ENCODE measurements at regions not wholly inside any gene's neighbourhood (a gene's known extent, or its start where the extent isn't known, plus 50 kb on each side); places are given as distances from the start of the nearest gene placed in this dataset.
"Not testable (repeated sequence)": the region's sequence is repeated elsewhere in the genome, so short reads cannot be mapped to it uniquely, and the experiment has no call there.

GRCh38 chr3:162984746-162985145 lies 1488.1 kb downstream of the OTOL1 start:
- no peak for TF ChIP-seq CTCF (conservative IDR thresholded peaks at IDR 0.05; ENCODE audit: low read depth, low read length)
- TF ChIP-seq EZH2 (IDR thresholded peaks at IDR 0.05; ENCODE audit: borderline replicate concordance, low read depth, low read length, poor library complexity, severe bottlenecking) = no peak
- no peaks in the 10 kb centered on the region for H3K36me3 ChIP-seq (ENCODE audit: insufficient read depth, low read length, poor library complexity, severe bottlenecking)
- no peaks in the 10 kb centered on the region for H3K9me3 ChIP-seq (ENCODE audit: low read depth, low read length, poor library complexity, severe bottlenecking)
- POLR2A ChIA-PET (ENCODE audit: low non-redundant PET) = no interaction called here
- DNase-seq (ENCODE audit: low spot score) = peak; percentile 14
- no peaks in the 10 kb centered on the region for H3K27me3 ChIP-seq (replicated peaks; ENCODE audit: insufficient read depth, low read depth, low read length, poor library complexity)
- intact Hi-C loops (cut with micrococcal nuclease; ENCODE audit: unreplicated experiment) = no loop called here
- CTCF ChIA-PET = interaction anchor here (0.6 kb wide), 1 partner anchor 717 kb away, joined by 3 read pairs; no protein-coding TSS in a partner anchor
- BruUV-seq (replicated peaks) = no TSS peak
- no peak overlapping the region for H3K4me3 ChIP-seq (ENCODE audit: low read depth, low read length, poor library complexity, severe bottlenecking)
- no peak overlapping the region for H3K27ac ChIP-seq (ENCODE audit: low read depth, low read length, poor library complexity, severe bottlenecking)
- H3K4me1 ChIP-seq (ENCODE audit: insufficient read depth, low read length, poor library complexity, severe bottlenecking) = no peaks in the 10 kb centered on the region

DNA sequence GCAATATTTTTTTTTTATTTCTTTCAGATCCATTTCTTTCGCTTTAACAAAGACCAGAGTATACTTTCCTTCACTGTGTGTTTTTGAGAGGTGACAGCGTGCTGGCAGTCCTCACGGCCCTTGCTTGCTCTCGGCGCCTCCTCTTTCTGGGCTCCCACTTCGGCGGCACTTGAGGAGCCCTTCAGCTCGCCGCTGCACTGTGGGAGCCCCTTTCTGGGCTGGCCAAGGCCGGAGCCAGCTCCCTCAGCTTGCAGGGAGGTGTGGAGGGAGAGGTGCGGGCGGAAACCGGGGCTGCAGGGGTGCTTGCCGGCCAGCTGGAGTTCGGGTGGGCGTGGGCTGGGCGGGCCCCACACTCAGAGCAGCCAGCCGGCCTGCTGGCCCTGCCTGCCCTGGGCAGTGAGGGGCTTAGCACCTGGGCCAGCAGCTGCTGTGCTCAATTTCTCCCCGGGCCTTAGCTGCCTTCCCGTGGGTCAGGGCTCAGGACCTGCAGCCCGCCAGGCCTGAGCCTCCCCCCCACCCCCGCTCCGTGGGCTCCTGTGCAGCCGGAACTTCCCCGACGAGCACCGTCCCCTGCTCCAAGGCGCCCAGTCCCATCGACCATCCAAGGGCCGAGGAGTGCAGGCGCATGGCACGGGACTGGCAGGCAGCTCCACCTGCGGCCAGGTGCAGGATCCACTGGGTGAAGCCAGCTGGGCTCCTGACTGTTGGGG lies 1490.6 kb downstream of the OTOL1 start:
- CTCF ChIA-PET; POLR2A ChIA-PET (ENCODE audit: low non-redundant PET); H3K4me3 ChIP-seq (ENCODE audit: low read depth, low read length, poor library complexity, severe bottlenecking); H3K27me3 ChIP-seq (replicated peaks; ENCODE audit: insufficient read depth, low read depth, low read length, poor library complexity); DNase-seq (ENCODE audit: low spot score); H3K4me1 ChIP-seq (ENCODE audit: insufficient read depth, low read length, poor library complexity, severe bottlenecking); H3K9me3 ChIP-seq (ENCODE audit: low read depth, low read length, poor library complexity, severe bottlenecking); H3K36me3 ChIP-seq (ENCODE audit: insufficient read depth, low read length, poor library complexity, severe bottlenecking); H3K27ac ChIP-seq (ENCODE audit: low read depth, low read length, poor library complexity, severe bottlenecking); intact Hi-C loops (cut with micrococcal nuclease; ENCODE audit: unreplicated experiment); BruUV-seq (replicated peaks): not testable (repeated sequence)

- H3K36me3 ChIP-seq (ENCODE audit: insufficient read depth, low read length, poor library complexity, severe bottlenecking) = no peaks in the 10 kb centered on the region
- ChIA-PET POLR2A (ENCODE audit: low non-redundant PET) (no interaction called here), CTCF (no interaction called here)
- no peak for DNase-seq (ENCODE audit: low spot score)
- no peaks in the 10 kb centered on the region for H3K4me1 ChIP-seq (ENCODE audit: insufficient read depth, low read length, poor library complexity, severe bottlenecking)
- no peaks in the 10 kb centered on the region for H3K27me3 ChIP-seq (replicated peaks; ENCODE audit: insufficient read depth, low read depth, low read length, poor library complexity)
- H3K4me3 ChIP-seq (ENCODE audit: low read depth, low read length, poor library complexity, severe bottlenecking) = no peak overlapping the region
- peaks cover 12% of the 10 kb centered on the region for H3K9me3 ChIP-seq (ENCODE audit: low read depth, low read length, poor library complexity, severe bottlenecking)
- TF ChIP-seq EZH2 (IDR thresholded peaks at IDR 0.05; ENCODE audit: borderline replicate concordance, low read depth, low read length, poor library complexity, severe bottlenecking) (no peak), CTCF (conservative IDR thresholded peaks at IDR 0.05; ENCODE audit: low read depth, low read length) (no peak)
- BruUV-seq (replicated peaks) = no TSS peak
- H3K27ac ChIP-seq (ENCODE audit: low read depth, low read length, poor library complexity, severe bottlenecking) = no peak overlapping the region
- intact Hi-C loops (cut with micrococcal nuclease; ENCODE audit: unreplicated experiment) = no loop called here
These were observed 1496.1 kb downstream of the OTOL1 start for GRCh38 chr3:162992741-162993140.

GRCh38 chr3:162994165-162994564 lies 1497.6 kb downstream of the OTOL1 start:
- no peak overlapping the region for H3K27ac ChIP-seq (ENCODE audit: low read depth, low read length, poor library complexity, severe bottlenecking)
- TF ChIP-seq EZH2 (IDR thresholded peaks at IDR 0.05; ENCODE audit: borderline replicate concordance, low read depth, low read length, poor library complexity, severe bottlenecking) (no peak), CTCF (conservative IDR thresholded peaks at IDR 0.05; ENCODE audit: low read depth, low read length) (no peak)
- H3K4me3 ChIP-seq (ENCODE audit: low read depth, low read length, poor library complexity, severe bottlenecking) = no peak overlapping the region
- ChIA-PET CTCF (no interaction called here), POLR2A (ENCODE audit: low non-redundant PET) (no interaction called here)
- no peaks in the 10 kb centered on the region for H3K4me1 ChIP-seq (ENCODE audit: insufficient read depth, low read length, poor library complexity, severe bottlenecking)
- H3K36me3 ChIP-seq (ENCODE audit: insufficient read depth, low read length, poor library complexity, severe bottlenecking) = no peaks in the 10 kb centered on the region
- peaks cover 12% of the 10 kb centered on the region for H3K9me3 ChIP-seq (ENCODE audit: low read depth, low read length, poor library complexity, severe bottlenecking)
- no peak for DNase-seq (ENCODE audit: low spot score)
- BruUV-seq (replicated peaks) = no TSS peak
- no peaks in the 10 kb centered on the region for H3K27me3 ChIP-seq (replicated peaks; ENCODE audit: insufficient read depth, low read depth, low read length, poor library complexity)
- intact Hi-C loops (cut with micrococcal nuclease; ENCODE audit: unreplicated experiment) = no loop called here

Measured in A673 (cell line).